PC-9 (cell line): ENCODE measurements at regions not wholly inside any gene's neighbourhood (a gene's known extent, or its start where the extent isn't known, plus 50 kb on each side); places are given as distances from the start of the nearest gene placed in this dataset.

Experiments
- BruUV-seq: library from RNA; stranded (reverse); fragments of 400-500 nt; replicated peaks from 2 replicates; lab custom pipeline; 2021; lab: Mats Ljungman, UMichigan
- CTCF ChIA-PET: fragments of 300-600 bp; sonication (Branson Sonifier 250); formaldehyde crosslinking; loops from one replicate; lab custom pipeline; 2022; ENCODE audit warnings: antibody characterized with exemption; lab: Charles Lee
- POLR2A ChIA-PET: fragments of 300-600 bp; sonication (Branson Sonifier 250); formaldehyde crosslinking; loops from one replicate; lab custom pipeline; 2022; ENCODE audit warnings: antibody characterized with exemption; ENCODE audit not compliant: unreplicated experiment; lab: Charles Lee
- DNase-seq, 2 experiments: peaks; one replicate each; pipeline versions ENCODE4 v3.0.0 to v3.0.0-alpha.2; 2015 to 2022; ENCODE audit warnings: mixed read lengths in 1 of 2
- H2AFZ ChIP-seq: fragments of 200-600 bp; sonication (generic); 2 replicates; pipeline ENCODE4 v1.8.1; 2017; ENCODE audit warnings: antibody characterized with exemption
- H3F3A ChIP-seq: fragments of 200-600 bp; sonication (generic); 2 replicates; pipeline ENCODE4 v1.8.1; 2017; ENCODE audit warnings: antibody characterized with exemption, mild to moderate bottlenecking, low read depth; ENCODE audit not compliant: insufficient read depth
- H3K27ac ChIP-seq: fragments of 200-600 bp; sonication (generic); 2 replicates; pipeline ENCODE4 v1.6.1; 2016; ENCODE audit warnings: mixed run types
- H3K27me3 ChIP-seq: fragments of 200-600 bp; sonication (generic); 2 replicates; pipeline ENCODE4 v1.6.1; 2016; ENCODE audit warnings: low read depth, mixed run types; ENCODE audit not compliant: insufficient read depth
- H3K36me3 ChIP-seq: fragments of 200-600 bp; sonication (generic); 2 replicates; pipeline ENCODE4 v1.6.1; 2016; ENCODE audit warnings: low read depth, mixed run types
- H3K4me1 ChIP-seq: fragments of 200-600 bp; sonication (generic); replicated peaks from 2 replicates; pipeline ENCODE4 v1.6.1; 2016; ENCODE audit warnings: mixed run types; ENCODE audit not compliant: insufficient read depth
- H3K4me2 ChIP-seq: fragments of 200-600 bp; sonication (generic); 2 replicates; pipeline ENCODE4 v1.6.1; 2017; ENCODE audit warnings: mixed run types
- H3K4me3 ChIP-seq: fragments of 200-600 bp; sonication (generic); 2 replicates; pipeline ENCODE4 v1.6.1; 2016; ENCODE audit warnings: mixed run types
- H3K79me2 ChIP-seq: fragments of 200-600 bp; sonication (generic); 2 replicates; pipeline ENCODE4 v1.6.1; 2017; ENCODE audit warnings: low read depth, mixed run types
- H3K9me2 ChIP-seq: fragments of 200-600 bp; sonication (generic); 2 replicates; pipeline ENCODE4 v1.8.1; 2017; ENCODE audit warnings: mild to moderate bottlenecking; ENCODE audit not compliant: insufficient read depth
- H3K9me3 ChIP-seq: fragments of 200-600 bp; sonication (generic); 2 replicates; pipeline ENCODE4 v1.8.1; 2016; ENCODE audit warnings: low read depth; ENCODE audit not compliant: insufficient read depth
- H4K20me1 ChIP-seq: fragments of 200-600 bp; sonication (generic); 2 replicates; pipeline ENCODE4 v1.8.1; 2017; ENCODE audit not compliant: insufficient read depth
- CTCF ChIP-seq: fragments of 200-600 bp; sonication (generic); conservative IDR thresholded peaks from 2 replicates; pipeline ENCODE4 v1.6.1; 2017; ENCODE audit warnings: mixed run types, antibody characterized with exemption, mild to moderate bottlenecking, moderate library complexity
- EZH2 ChIP-seq: fragments of 200-600 bp; sonication (generic); IDR thresholded peaks from 2 replicates; pipeline ENCODE4 v1.8.0; 2017; ENCODE audit warnings: antibody characterized with exemption, low read depth
- intact Hi-C: fragments of 100-400 bp; cut with micrococcal nuclease; formaldehyde crosslinking; loops from one replicate; pipeline ENCODE4 v1.10.0; 2022; ENCODE audit not compliant: unreplicated experiment

GRCh38 chr13:83386609-83387008, 495.7 kb downstream of the SLITRK1 start:
- ChIA-PET CTCF (no interaction called here), POLR2A (no interaction called here)
- TF ChIP-seq EZH2 (no peak), CTCF (no peak)
- H2AFZ ChIP-seq = no peak overlapping the region
- no peaks in the 10 kb centered on the region for H3F3A ChIP-seq
- H3K27me3 ChIP-seq = no peaks in the 10 kb centered on the region
- no TSS peak for BruUV-seq
- no peak overlapping the region for H3K4me3 ChIP-seq
- intact Hi-C loops = no loop called here
- H3K4me1 ChIP-seq = no peaks in the 10 kb centered on the region
- no peak overlapping the region for H3K4me2 ChIP-seq
- H3K9me2 ChIP-seq = no peaks in the 10 kb centered on the region
- no peaks in the 10 kb centered on the region for H4K20me1 ChIP-seq
- no peaks in the 10 kb centered on the region for H3K9me3 ChIP-seq
- no peak overlapping the region for H3K27ac ChIP-seq
- H3K36me3 ChIP-seq = no peaks in the 10 kb centered on the region
- no peaks in the 10 kb centered on the region for H3K79me2 ChIP-seq
- no peak for DNase-seq

GRCh38 chr13:83378908-83379307, 503.4 kb downstream of the SLITRK1 start:
- CTCF ChIA-PET = no interaction called here
- Histone ChIP-seq H2AFZ (no peak overlapping the region), H3K27me3 (no peaks in the 10 kb centered on the region), H3K79me2 (no peaks in the 10 kb centered on the region), H3K27ac (no peak overlapping the region), H3K4me2 (no peak overlapping the region), H3F3A (no peaks in the 10 kb centered on the region), H4K20me1 (no peaks in the 10 kb centered on the region), H3K36me3 (no peaks in the 10 kb centered on the region), H3K4me3 (no peak overlapping the region), H3K9me3 (no peaks in the 10 kb centered on the region), H3K9me2 (no peaks in the 10 kb centered on the region), H3K4me1 (no peaks in the 10 kb centered on the region)
- POLR2A ChIA-PET = no interaction called here
- TF ChIP-seq EZH2 = no peak
- no peak for TF ChIP-seq CTCF
- no peak for DNase-seq
- intact Hi-C loops = no loop called here
- BruUV-seq = no TSS peak

GRCh38 chr13:83377491-83377890, 504.8 kb downstream of the SLITRK1 start:
- TF ChIP-seq EZH2 (no peak), CTCF (no peak)
- no TSS peak for BruUV-seq
- Histone ChIP-seq H3K27ac (no peak overlapping the region), H3F3A (no peaks in the 10 kb centered on the region), H3K79me2 (no peaks in the 10 kb centered on the region), H3K36me3 (no peaks in the 10 kb centered on the region), H3K4me1 (no peaks in the 10 kb centered on the region), H4K20me1 (no peaks in the 10 kb centered on the region), H3K9me2 (no peaks in the 10 kb centered on the region), H2AFZ (no peak overlapping the region), H3K27me3 (no peaks in the 10 kb centered on the region), H3K4me2 (no peak overlapping the region), H3K9me3 (no peaks in the 10 kb centered on the region), H3K4me3 (no peak overlapping the region)
- ChIA-PET POLR2A (no interaction called here), CTCF (no interaction called here)
- DNase-seq = no peak
- intact Hi-C loops = no loop called here
